Endothelial cell of hepatic sinusoid (primary cell): ENCODE measurements at regions not wholly inside any gene's neighbourhood (a gene's known extent, or its start where the extent isn't known, plus 50 kb on each side); places are given as distances from the start of the nearest gene placed in this dataset.

ENCODE experiments used
- in situ Hi-C: cut with HindIII; loops from 2 replicates; pipeline ENCODE4 v1.10.0; 2017; ENCODE audit warnings: low sequenced_read_pairs

GRCh38 chr5:128665747-128666355 is 127.8 kb upstream of the FBN2 start:
- in situ Hi-C loops: no loop called here

DNA sequence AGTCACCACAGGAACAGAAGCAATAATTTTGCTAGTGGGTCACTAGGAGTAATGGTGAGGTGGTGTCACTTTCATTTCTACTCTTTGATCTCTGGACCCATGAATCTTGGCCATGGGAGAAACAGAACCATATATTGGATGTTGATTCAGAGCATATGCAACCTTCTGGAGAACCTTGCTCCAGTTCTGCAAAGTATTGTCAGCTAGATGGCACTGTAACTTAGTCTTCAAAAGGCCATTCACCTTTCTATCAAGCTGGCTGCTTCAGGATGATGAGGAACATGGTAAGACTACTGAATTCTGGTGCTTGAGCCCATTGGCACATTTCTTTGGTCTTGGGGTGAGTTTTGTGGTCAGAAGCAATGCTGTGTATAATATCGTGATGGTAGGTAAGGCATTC is 129.1 kb upstream of the FBN2 start:
- in situ Hi-C loops: no loop called here

DNA sequence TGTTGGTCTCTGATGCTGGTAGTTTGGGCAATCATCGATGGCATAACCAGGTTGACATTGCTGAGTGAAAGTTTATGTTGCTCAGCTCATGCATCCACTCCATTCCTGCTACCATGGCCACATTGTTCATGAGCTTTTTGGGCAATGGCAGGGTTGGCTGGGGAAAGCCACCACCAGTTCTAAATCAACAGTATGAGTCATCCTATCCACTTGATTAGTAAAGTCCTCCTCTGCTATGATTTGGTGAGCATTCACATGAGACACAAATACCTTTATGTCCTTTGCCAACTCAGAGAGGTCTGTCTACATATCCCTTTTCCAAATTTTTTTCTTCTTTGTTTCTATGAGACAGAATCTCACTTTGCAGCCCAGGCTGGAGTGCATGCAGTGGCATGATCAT is 129.7 kb upstream of the FBN2 start:
- in situ Hi-C loops: no loop called here

DNA sequence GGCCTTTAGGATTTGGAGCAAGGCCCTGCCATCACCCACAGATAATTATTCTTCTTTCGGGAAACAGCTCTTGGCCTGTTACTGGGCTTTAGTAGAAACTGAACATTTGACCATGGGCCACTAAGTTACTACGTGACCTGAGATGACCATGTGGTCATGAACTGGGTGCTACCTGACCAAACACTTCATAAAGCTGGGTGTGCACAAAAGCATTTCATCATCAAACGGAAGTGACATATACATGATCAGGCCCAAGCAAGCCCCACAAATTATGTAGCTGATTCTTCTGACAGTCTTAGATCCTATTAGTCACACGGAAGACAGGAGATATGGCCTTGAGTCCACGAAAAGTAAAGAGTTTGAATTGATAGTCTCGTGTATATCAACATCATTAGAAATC is 130.9 kb upstream of the FBN2 start:
- in situ Hi-C loops: no loop called here

- in situ Hi-C loops: no loop called here
These were observed 131.8 kb upstream of the FBN2 start for GRCh38 chr5:128669803-128670202.

DNA sequence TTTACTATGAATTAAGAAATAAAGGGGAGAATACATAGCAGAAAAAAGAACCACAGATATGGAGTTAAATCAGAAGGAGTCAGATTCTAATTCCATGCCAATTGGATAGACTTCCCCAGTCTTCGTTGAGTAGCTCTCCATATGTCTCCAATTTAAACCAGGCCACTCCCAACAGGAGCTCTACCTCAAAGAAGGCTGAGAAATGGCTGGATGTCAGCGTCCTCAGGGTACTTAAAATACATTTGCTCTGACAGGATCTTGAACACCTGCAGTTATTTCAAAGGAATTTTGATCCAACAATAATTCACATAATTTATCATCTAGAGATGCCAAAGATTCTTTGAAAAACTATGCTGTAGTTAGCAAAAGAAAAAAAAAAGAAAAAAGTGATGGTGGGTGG is 133.9 kb upstream of the FBN2 start:
- in situ Hi-C loops: no loop called here

DNA sequence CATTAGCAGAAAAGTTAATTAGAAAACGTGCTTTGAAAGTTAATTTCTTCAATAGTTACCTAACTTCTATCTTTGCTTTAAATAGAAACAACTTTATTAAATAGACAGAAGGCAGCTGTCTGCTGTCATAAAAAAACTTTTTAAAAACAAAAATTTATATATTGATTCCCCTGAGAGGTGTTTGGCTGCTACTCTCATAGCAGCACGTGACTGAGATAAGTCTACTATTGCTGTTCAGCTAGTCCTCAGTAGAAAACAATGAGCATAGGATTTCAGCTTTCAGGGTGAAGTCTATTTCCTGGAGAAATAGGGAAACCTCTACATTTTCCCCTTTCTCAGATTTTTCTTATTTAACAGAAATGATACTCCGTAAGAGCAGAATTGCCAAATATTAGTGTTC is 135.0 kb upstream of the FBN2 start:
- in situ Hi-C loops: no loop called here

DNA sequence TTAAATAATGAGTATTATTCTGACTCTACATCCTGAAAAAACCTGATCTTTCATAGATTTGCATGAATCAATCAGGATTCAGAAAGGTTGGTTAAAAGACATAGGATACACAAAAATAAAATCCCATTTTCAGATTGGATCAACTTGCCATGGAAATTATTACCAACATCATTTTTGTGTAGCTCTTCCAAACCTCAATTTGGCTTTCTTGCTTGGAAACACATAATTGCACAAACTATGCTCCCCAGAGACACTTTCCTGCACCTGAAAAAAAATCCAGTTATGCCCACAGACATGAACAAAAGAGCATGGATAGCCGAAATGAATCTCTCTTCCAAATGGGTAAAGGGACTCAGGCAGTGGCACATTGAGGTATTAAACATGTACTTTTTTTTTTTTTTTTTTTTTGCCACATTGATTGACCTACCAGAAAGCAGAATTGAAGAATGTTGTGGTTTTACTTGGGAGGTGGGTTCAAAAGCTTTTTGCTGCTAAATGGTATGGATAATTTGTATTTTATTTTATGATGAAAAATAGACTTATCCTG is 135.4 kb upstream of the FBN2 start:
- in situ Hi-C loops: no loop called here

- in situ Hi-C loops: no loop called here
These were observed 135.9 kb upstream of the FBN2 start for GRCh38 chr5:128673970-128674369.

GRCh38 chr5:128674837-128675446 is 136.9 kb upstream of the FBN2 start:
- in situ Hi-C loops: no loop called here

DNA sequence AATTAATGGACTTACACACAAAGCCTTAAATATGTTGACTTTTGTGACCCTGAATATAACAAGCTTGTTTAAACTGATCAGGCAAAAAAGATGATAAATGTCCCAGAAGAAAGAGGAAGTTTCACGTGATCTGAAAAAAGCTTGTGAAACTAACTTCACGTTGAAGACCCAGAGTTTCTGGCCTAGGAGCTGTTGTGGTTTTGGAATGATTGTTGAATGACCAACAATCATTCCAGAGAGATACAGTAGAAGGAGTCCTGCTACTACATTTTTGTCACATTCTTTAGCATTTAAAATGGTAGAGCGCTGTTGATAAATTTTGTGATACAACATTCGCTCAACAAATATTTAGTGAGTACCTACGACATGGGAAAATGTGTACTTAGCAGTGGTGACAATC is 143.1 kb upstream of the FBN2 start:
- in situ Hi-C loops: no loop called here

- in situ Hi-C loops: no loop called here
These were observed 143.9 kb upstream of the FBN2 start for GRCh38 chr5:128681764-128682592.

- in situ Hi-C loops: no loop called here
These were observed 144.6 kb upstream of the FBN2 start for GRCh38 chr5:128682669-128683068.

DNA sequence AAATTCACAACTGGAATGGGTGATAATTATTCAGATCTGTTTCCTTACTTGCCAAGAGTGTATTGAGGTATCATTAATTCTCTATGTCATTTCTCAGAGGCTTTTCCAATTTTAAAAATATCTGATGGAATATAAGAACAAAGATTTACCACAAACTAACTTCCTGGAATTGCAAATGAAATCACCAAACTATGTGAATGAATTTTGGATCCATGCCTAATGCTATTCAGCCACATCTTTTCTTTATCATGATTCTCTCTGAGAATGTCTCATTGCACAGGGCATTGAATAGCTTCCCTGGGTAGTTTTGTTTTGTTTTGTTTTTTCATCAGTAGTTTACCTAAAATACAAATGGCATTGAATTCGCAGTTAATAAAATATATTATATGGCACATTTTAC is 146.9 kb upstream of the FBN2 start:
- in situ Hi-C loops: loop anchor here (5.0 kb wide), 1 partner anchor 67 kb away; no protein-coding TSS in a partner anchor

GRCh38 chr5:128687930-128688329 is 149.9 kb upstream of the FBN2 start:
- in situ Hi-C loops: loop anchor here (5.0 kb wide), 1 partner anchor 64 kb away; no protein-coding TSS in a partner anchor

GRCh38 chr5:128693764-128694163 is 155.7 kb upstream of the FBN2 start:
- in situ Hi-C loops: no loop called here

DNA sequence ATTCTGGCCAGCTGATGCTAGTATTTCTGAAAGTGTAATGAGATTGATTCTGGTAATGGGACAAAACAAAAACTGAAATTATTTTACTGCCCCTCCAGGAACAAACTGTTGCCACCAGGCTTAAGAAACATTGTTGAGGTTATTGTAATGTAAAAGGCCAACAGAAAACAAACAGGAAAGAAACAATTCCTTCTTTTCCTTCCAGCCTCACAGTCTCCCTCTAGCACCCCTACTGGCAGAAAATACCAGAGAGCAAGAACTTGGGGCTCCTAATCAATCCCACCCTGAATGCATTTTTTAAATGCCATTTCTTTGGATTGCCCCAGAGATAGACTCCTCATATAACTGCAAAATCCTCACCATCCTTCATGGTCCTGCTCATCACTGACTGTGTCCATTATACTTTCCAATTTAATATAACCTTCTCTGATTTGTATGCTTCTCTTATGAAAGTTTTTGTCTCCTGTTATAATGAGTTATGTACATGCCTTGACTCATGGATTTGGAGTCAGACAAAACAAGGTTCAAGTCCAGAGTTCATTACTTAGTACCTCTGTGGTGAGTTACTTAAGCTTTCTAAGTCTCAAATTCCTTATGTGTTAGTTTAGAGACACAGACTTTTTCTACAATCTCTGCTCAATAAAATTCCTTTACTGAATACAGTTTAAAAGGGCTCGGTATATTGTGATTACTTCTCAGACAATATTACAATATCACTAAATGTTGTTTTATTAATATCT is 157.9 kb upstream of the FBN2 start:
- in situ Hi-C loops: loop anchor here (5.0 kb wide), 1 partner anchor 111 kb away; no protein-coding TSS in a partner anchor

GRCh38 chr5:128701301-128701700 is 163.3 kb upstream of the FBN2 start:
- in situ Hi-C loops: no loop called here

DNA sequence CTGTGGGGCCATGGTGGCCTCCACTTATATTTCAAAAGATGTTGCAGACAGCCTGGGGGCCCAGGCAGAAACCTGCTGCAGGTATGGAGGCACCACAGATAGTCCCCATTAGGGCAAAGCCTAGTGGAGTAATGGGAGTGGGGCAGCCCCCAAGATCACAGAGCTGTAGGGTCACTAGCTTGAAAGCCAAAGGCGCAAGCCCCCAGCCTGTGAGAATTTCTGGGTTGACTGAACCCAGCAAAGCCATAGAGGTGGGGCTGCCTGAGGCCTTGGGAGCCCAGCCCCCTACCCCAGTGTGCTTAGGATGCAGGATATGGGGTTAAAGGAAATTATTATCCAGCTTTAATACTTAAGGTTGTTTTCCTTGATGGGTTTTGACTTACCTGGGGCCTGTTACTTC is 165.3 kb upstream of the FBN2 start:
- in situ Hi-C loops: no loop called here

DNA sequence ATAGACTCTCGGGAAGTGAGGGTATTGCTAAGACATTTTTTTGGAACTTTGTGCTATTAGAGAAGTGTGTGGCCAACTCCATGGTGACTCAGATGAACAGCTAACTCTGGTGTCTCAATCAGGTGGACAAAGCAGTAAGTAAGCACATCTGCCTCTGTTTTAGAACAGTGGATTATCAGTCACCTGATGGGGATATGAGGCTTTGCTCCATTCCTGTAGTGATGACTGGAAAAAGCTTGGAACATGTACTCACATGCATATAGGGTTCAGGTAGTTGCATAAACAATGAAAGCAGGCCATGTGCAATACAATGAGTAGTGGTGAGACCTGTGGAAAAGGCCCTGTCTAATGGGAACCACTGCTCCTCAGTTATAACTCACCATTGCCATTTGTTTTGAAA is 168.2 kb upstream of the FBN2 start:
- in situ Hi-C loops: no loop called here

- in situ Hi-C loops: no loop called here
These were observed 170.8 kb upstream of the FBN2 start for GRCh38 chr5:128708841-128709240.
